Left lung (tissue), 4 donors: ENCODE measurements at regions not wholly inside any gene's neighbourhood (a gene's known extent, or its start where the extent isn't known, plus 50 kb on each side); places are given as distances from the start of the nearest gene placed in this dataset.

Experiments used
- ATAC-seq: fragments of 200-7000 bp; cut with Tn5 transposase; one replicate; pipeline ENCODE4 v1.9.1; 2020; ENCODE audit warnings: moderate library complexity
- DNase-seq, 4 donors: peaks; one replicate each; pipeline ENCODE4 v3.0.0-alpha.2; 2013 to 2020
- H3K27ac ChIP-seq, 2 donors: fragments of 200-600 bp; sonication (generic) in 1 of 2; one replicate each; pipeline versions ENCODE4 v1.5.0 to v1.8.0; 2020 to 2021
- H3K27me3 ChIP-seq, 2 donors: fragments of 200-600 bp; sonication (generic) in 1 of 2; one replicate each; pipeline versions ENCODE4 v1.5.0 to v1.8.0; 2020 to 2021
- H3K36me3 ChIP-seq, 2 donors: fragments of 200-600 bp; sonication (generic) in 1 of 2; one replicate each; pipeline versions ENCODE4 v1.5.0 to v1.8.0; 2020 to 2021
- H3K4me1 ChIP-seq, 2 donors: fragments of 200-600 bp; one replicate each; pipeline ENCODE4 v1.8.0; 2021
- H3K4me3 ChIP-seq, 2 donors: fragments of 200-600 bp; sonication (generic) in 1 of 2; one replicate each; pipeline versions ENCODE4 v1.5.0 to v1.8.0; 2020 to 2021; ENCODE audit warnings: mild to moderate bottlenecking in 1 of 2
- H3K9me3 ChIP-seq, 2 donors: fragments of 200-600 bp; sonication (generic) in 1 of 2; one replicate each; pipeline versions ENCODE4 v1.5.0 to v1.8.0; 2020 to 2021
- CTCF ChIP-seq, 2 donors: fragments of 200-600 bp; sonication (generic) in 1 of 2; IDR thresholded peaks; one replicate each; pipeline versions ENCODE4 v1.5.0 to v1.8.0; 2021; ENCODE audit warnings: antibody characterized with exemption in 2 of 2
- intact Hi-C, 2 donors: fragments of 100-400 bp; cut with DNase I; formaldehyde crosslinking; loops; one replicate each; pipeline versions ENCODE4 v1.11.2 to v1.14.2; 2022
- donor health status: DM: no; HTN: yes; CAD: no.
- donor health status: DM: no; HTN: no; CAD: no.

GRCh38 chr18:53991202-53991601, 233.3 kb downstream of the MBD2 start:
- Histone ChIP-seq H3K9me3 (no peaks in the 10 kb centered on the region), H3K27me3 (no peaks in the 10 kb centered on the region), H3K4me3 (no peak overlapping the region), H3K27ac (no peak overlapping the region), H3K4me1 (no peaks in the 10 kb centered on the region), H3K36me3 (no peaks in the 10 kb centered on the region)
- DNase-seq (no peak), ATAC-seq (no peak)
- TF ChIP-seq CTCF (IDR thresholded peaks at IDR 0.05): no peak
- intact Hi-C loops: no loop called here

- no peaks in the 10 kb centered on the region for H3K4me1 ChIP-seq
- ATAC-seq (no peak), DNase-seq (no peak)
- no peak overlapping the region for H3K27ac ChIP-seq
- H3K36me3 ChIP-seq: no peaks in the 10 kb centered on the region
- no peak overlapping the region for H3K4me3 ChIP-seq
- H3K9me3 ChIP-seq: no peaks in the 10 kb centered on the region
- TF ChIP-seq CTCF (IDR thresholded peaks at IDR 0.05): no peak
- intact Hi-C loops: no loop called here
- no peaks in the 10 kb centered on the region for H3K27me3 ChIP-seq
Measured at GRCh38 chr18:53990485-53990884, 234.0 kb downstream of the MBD2 start.

GRCh38 chr18:53984021-53984420, 240.4 kb downstream of the MBD2 start:
- TF ChIP-seq CTCF (IDR thresholded peaks at IDR 0.05): no peak
- H3K4me1 ChIP-seq: no peaks in the 10 kb centered on the region
- intact Hi-C loops: no loop called here
- no peak overlapping the region for H3K4me3 ChIP-seq
- ATAC-seq (no peak), DNase-seq (no peak)
- no peak overlapping the region for H3K27ac ChIP-seq
- no peaks in the 10 kb centered on the region for H3K36me3 ChIP-seq
- no peaks in the 10 kb centered on the region for H3K27me3 ChIP-seq
- H3K9me3 ChIP-seq: peaks cover 0 to 14% of the 10 kb centered on the region in 2 donors

- Histone ChIP-seq H3K4me1 (no peaks in the 10 kb centered on the region), H3K9me3 (peaks cover 0 to 31% of the 10 kb centered on the region in 2 donors), H3K27me3 (no peaks in the 10 kb centered on the region), H3K27ac (no peak overlapping the region), H3K36me3 (no peaks in the 10 kb centered on the region), H3K4me3 (no peak overlapping the region)
- intact Hi-C loops: no loop called here
- TF ChIP-seq CTCF (IDR thresholded peaks at IDR 0.05): no peak
- no peak for DNase-seq
- no peak for ATAC-seq
Measured at GRCh38 chr18:53971331-53971730, 253.1 kb downstream of the MBD2 start.

GRCh38 chr18:53952700-53953099, 271.8 kb downstream of the MBD2 start:
- TF ChIP-seq CTCF (IDR thresholded peaks at IDR 0.05): no peak
- intact Hi-C loops: no loop called here
- Histone ChIP-seq H3K4me1 (no peaks in the 10 kb centered on the region), H3K4me3 (no peak overlapping the region), H3K36me3 (no peaks in the 10 kb centered on the region), H3K27ac (no peak overlapping the region), H3K9me3 (no peaks in the 10 kb centered on the region), H3K27me3 (no peaks in the 10 kb centered on the region)
- ATAC-seq: no peak
- DNase-seq: no peak
